GM18498 (cell line): ENCODE measurements at regions not wholly inside any gene's neighbourhood (a gene's known extent, or its start where the extent isn't known, plus 50 kb on each side); places are given as distances from the start of the nearest gene placed in this dataset.

Experiments
- ATAC-seq: cut with Tn5 transposase; IDR thresholded peaks from one replicate; pipeline ENCODE4 v1.9.1; 2021; ENCODE audit warnings: mild to moderate bottlenecking, moderate library complexity; ENCODE audit not compliant: unreplicated experiment

DNA sequence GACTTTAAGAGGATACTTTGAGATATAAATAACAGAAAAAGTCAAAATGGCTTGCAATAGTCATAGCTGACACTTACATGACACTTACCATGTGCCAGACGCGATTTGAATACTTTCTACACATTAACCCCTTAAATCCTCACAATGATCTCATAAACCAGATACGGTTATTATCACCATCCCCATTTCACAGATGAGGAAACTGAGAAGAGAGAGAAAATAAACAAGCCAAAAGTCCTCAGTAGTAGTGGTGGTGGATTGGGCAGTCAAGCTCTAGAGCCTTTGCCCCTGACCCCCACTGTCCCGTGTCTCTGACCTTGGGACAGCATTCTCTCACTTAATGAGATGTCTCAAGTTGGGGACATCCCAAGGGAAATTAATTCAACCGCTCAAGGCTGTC lies 105.2 kb upstream of the TAF1B start:
- ATAC-seq, result no peak

DNA sequence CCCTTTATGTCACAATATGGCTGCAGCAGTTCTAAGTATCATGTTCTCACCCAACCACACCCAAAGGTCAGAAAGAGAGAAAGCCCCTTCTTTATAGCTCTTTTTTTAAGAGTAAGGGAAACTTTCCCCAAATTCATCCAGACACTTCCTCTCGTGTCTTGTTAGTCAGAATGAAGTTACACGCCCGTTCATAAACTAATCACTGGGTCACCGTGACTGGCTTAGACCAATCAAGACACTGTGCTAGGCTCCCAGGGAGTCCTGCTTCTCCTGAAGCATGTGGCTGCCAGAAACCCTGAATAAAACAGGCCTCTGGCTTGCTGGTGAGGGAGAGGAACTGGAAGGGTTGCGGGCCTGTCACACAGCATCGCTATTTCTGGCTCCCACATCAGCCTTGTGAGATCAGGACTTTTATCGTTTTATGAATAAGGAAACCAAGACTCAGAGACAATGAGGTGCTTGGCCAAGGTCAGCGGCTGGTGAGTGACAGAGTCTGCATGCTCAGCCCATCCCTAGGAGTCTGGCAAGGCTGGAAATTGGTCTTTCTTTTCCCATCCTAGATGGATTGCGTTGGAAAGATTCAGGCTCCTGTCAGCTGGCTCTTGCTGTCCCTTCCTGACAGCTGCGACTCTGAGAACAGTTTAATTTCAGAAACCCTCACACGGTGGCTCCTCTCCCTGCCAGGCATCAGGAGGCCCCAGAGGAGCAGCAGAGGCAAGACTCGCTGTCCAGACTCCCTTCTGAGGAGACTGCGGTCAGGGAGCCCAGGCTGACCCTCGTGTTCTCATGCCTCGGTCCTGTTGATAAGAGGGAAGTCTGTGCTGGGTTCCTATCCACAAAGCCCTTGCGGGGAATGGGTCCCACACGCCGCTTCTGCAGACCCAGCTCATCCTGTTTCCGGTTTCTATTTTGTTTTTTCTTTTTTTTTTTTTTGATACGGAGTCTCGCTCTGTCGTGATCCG lies 104.5 kb upstream of the TAF1B start:
- no peak for ATAC-seq

DNA sequence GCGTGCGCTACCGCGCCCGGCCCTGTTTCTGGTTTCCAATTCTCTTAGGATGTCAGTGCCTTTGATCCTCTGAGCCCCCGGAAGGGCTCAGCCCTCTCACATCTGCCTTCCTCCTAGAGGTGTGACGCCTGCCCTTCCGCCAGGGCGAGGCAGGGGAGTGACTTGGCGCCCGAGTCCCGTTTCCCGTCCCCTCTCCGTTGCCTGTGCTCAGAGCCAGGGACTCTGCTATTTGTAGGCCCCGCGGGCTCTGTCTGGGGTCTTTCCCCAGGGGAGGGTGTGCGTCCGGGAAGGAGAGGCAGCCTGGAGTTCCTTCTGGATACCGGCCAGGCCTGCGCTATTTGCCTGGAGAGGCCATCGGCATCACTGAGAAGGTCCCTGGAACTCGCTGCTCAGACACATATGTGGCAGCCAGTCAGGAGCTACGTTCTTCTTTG lies 103.7 kb upstream of the TAF1B start:
- ATAC-seq, result no peak

DNA sequence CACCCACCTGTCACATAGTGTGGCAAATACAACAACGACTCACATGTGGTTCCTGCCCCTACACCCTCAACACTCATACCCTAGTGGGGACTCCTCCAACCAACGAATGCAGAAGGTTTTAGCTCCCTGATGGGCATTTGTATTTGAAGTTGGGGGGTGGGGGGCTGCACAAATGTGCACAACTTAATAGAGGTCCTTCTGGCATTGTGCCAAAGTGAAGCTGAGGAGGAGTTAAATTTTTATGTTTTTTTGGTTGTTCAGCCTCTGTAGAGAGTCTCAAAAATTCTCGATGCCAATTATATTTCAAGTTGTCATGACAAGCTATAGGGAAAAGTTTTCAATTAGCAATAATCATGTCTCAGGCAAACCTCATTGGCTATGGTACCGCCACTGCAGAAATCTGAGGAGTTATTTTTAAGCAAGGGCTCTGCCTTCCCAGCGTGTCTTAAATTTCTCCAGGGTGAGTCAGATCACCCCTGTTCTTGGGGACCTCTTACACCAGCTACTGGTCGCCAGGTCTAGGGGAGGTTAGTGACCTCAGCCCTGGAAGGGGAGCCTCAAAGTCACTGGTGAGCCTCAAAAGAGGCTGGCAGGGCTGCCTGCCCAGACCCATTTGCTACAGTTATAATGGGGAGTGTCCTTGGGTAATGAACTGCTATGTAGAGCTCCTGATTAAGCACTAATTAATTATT lies 102.7 kb upstream of the TAF1B start:
- no peak for ATAC-seq

DNA sequence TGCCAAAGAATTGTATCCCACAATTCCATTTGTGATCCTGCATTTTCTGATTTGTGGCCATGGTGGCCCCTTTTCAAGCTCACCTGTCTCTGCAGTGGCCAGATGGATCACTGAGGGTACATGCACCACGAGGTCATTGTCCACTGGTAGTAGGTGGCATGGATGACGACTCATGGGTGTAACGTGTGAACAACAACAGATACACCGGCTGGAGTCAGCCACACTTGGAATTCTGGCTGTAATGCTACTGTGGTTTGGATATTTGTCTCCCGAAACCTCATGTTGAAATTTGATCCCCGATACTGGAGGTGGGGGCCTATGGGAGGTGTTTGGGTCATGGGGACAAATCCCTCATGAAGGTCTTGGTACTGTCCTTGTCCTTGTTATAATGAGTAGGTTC lies 102.2 kb upstream of the TAF1B start:
- no peak for ATAC-seq

DNA sequence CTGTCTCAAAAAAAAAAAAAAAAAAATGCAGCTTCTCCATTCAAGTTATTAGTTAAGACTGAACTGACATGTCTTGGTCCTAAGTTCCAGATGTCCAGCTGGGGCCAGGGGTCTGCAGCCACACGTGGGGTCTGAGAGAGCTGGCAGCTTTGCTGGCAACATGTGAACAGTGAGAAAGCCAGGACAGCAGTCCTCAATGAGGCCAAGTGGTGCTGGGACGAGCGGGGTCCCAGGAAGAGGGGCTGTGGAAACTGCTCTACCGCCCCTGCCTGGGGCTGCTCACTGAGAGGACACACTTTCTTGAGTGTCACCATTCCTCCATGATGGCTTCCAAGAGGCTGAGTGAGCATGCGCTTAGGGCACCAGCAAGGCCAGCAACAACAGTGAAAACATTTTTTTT lies 100.7 kb upstream of the TAF1B start:
- ATAC-seq, result no peak

DNA sequence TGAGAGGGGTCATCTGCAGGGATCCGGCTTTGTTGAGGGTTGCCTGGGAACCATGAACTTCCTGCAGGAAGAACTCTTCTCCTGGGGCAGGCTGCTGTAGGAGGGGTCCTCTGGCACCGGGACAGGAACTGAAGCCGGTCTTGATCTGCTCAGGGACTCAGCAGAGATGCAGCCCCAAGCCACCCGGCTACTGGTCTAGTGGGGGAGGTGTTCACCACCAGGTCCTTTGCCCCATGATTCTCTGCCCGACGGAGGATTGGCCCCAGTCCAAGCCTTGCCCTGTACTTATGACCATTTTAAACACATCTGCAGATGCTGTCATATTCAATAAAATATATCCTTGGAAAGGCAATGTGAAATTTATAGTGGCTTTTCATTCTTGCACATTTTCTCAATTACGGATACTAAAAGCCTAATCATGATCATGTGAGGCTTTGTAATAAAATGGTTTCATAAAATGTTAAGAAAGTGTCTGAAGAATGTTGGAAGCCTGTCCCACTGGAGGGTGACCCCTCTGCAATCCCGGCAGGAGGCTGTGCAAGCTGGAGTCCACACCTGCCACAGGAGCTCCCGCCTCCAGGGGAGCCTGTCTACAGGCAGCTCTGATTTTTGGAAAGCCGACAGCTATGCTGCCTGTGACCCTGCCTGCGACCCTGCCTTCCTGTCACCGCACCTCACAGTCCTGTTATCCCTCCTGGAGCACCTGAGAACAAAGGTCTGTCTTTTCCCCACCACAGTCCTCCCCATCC lies 98.8 kb upstream of the TAF1B start:
- ATAC-seq, result no peak

DNA sequence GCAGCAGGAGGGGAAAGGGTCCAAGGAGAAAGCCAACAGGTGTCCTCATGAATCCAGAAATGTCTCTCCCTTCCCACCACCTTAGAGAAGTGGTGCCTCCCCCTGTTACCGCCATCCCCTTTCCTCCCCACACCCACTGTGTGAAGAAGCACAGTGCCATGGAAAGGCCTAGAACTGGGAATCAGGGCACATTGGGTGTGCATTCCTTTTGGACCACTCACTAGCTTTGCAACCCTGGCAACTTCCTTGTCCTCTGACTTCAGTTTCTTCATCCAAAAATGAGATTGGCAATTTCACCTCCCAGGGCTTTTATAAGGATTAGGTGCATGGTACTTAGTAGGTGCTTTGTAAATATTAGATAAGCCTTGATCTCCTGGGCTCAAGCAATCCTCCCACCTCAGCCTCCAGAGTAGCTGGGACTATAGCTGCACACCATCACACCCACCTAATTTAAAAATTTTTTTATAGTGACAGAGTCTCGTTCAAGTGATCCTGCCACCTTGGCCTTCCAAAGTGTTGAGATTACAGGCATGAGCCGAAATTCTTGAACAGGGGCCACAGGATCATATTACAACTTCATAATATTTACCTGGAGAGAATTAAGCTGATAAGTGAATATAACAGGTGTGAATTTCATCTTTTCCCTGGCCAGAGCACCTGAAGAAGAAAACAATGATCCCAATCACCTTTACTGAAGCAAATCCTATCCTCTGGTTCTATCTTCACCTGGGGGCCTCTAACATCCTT lies 97.9 kb upstream of the TAF1B start:
- no peak for ATAC-seq

DNA sequence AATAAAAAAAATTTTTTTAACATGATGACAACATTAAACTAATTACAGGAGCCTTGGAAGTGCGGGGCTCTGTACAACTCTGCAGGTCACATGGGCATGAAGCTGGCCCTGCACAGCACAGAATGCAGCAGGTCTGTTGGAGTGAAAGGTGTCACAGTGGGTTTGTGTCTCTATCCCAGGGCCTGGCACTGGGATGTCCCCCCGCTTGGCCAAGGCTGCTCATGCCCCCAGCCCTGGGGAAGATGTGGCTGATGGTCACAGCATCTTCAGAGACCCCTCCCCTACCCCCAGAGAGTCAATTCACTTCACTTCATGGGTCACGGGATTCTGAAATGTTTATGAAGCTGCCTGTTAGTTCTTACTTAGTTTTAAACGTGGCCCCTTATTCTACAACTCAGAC lies 95.9 kb upstream of the TAF1B start:
- no peak for ATAC-seq

DNA sequence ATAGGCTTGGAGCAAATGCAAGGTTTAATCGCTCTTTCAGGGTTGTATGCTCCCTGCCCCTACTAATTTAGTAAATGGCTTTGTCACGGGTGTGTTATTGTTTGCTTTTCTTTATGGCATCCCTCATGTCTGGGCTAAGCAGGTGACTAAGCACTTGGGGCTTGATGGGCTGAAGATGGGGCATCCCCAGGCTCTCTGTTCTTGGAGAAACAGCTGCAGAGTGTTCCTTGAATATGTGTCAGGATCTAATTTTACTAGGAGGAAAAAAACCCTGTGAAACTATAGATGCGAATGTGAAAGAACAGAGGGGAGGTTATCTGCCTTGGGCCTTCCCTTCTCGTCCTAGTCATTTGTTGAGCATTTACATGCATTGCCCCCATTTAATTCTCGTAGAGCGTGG lies 94.7 kb upstream of the TAF1B start:
- no peak for ATAC-seq

DNA sequence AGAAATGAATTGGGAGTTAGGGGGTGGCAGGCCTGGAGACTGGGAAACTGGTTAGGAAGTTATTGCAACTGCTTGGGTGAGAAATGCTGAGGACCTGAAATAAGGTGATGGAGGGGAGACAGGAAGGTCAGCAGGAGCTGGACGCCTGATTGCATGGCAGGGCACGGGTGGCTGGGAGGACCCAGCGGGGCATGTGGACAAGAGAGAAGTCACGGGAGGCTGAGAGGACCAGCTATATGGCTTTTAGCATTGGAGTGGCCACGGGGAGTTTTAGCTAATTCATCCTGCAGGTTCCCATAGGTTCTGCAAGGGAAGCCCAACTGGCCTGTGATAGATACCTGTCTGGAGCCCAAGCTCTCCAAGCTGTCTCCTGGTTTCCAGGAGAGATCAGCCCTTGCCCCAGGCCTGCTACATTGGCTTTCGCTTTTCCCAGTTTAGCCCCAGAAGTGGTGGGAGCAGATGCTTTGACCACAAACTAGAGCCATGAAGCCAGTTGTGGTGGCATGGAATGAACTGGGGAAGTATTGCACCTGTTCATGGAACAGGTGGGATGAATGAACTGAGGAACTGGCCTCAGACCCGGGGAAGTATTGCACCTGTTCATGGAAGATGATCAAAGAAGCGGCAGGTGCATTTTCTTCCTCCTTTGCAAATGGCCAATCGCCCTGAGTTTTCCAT lies 93.6 kb upstream of the TAF1B start:
- no peak for ATAC-seq

DNA sequence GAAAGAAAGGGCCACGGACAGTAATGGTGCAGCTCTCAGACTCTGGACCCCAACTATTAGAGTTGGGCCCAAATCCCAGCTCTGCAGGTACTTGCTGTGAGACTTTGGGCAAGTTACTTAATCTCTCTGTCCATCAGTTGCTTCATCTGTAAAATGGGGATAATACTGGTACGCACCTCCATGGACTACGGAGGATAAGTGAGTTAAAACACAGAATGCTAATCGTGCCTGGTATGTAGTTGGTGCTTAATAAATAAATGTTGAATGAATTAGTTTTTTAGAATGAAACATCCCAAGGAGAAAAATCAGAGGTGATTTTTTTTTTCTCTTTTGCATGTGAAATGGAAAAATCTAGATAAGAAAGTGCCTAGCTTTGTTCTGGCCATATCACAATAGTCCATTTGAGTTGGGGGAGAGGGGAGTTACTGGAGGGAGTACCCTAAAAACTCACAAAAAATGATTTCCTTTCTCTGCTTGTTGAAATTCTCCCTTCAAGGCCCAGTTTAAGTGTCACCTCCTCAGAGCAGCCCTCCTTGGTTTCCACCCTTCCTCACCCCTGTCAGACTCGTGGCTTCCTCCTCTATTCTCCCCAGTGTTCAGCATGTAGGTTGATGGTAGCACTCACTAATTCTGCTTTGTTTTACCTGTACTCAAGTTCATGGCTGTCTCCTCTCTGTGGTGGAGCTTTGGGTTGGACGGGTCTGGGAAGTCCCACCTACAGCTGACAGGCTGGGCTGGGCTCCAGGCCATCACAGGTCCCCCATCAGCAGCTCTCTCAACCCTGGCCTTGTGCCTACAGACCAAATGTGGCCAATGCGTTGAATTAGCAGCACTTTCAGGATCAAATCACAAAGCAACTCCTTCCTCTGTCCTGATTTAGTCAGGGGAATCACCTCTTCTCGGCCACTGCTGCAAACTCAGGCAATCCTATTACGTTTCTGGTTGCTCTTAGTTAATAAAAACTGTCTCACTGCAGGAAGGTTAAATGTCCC lies 92.8 kb upstream of the TAF1B start:
- ATAC-seq, result no peak

DNA sequence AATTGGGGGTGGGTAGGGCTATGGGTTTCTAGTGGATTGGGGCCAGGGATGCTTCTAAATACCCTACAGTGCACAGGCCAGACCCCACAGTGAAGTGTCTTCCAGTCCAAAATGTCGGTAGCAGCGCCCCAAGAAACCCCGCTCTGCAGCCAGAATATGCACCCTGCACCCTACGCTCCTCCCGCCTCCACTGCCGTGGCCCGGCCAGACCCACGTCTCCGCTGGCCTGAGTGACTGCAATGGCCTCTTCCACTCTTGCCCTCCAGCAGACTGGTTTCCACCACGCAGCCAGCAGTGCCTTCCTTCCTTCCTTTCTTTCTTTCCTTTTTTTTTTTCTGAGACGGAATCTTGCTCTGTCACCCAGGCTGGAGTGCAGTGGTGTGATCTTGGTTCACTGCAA lies 91.4 kb upstream of the TAF1B start:
- no peak for ATAC-seq

DNA sequence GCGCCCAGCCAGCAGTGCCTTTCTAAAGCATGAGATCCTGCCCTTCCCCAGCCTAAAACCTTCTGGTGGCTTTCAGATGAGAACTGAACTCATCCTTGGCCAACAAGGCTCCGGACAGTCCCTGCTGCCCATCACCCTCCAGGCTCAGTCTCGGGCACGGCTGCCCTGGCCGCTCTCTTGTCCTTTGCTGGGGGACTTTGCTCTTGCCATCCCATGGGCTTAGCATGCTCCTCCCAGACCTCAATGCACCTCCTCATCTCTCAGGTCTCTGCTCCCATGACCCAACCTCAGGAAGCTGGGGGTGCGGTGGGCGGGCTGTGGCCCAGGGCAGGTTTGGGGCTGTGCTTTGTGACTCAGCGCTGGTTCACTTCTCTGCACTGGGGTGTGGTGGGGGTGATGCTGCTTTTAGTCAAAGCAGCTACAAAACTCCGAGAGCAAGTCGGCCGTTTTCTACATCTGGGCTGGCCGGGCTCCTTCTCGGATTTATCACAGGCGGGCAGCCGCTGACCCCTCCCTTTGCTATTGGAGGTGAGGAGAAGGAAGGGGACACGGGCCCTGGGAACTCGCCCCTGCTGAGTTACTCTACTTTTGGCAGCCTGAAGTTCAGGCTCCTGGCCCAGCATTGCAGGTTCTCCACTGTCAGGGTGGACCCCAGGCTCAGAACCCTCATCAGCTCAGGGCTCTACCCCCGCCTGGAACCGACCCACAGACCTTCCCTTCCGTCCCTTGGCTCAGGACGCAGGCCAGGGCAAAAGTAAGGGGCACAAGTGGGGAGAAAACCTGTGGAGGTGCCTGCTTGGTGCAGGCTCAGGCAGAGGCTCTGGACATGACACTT lies 90.6 kb upstream of the TAF1B start:
- ATAC-seq, result no peak

DNA sequence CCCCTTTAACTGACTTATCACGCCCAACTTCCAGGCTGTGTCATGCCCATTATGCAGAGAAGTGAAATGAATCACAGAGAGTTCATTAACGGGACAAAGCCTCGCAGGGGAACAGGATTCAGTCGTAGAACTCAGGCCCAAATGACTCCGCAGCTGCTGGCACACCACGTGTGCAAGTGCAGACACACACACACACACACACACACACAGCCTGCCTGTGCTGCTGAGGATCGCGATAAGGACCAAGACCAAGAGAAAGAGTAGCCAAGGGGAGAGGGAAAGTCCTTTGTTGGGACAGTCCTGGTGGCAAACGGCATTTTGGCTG lies 90.0 kb upstream of the TAF1B start:
- ATAC-seq, result peak; percentile 72

DNA sequence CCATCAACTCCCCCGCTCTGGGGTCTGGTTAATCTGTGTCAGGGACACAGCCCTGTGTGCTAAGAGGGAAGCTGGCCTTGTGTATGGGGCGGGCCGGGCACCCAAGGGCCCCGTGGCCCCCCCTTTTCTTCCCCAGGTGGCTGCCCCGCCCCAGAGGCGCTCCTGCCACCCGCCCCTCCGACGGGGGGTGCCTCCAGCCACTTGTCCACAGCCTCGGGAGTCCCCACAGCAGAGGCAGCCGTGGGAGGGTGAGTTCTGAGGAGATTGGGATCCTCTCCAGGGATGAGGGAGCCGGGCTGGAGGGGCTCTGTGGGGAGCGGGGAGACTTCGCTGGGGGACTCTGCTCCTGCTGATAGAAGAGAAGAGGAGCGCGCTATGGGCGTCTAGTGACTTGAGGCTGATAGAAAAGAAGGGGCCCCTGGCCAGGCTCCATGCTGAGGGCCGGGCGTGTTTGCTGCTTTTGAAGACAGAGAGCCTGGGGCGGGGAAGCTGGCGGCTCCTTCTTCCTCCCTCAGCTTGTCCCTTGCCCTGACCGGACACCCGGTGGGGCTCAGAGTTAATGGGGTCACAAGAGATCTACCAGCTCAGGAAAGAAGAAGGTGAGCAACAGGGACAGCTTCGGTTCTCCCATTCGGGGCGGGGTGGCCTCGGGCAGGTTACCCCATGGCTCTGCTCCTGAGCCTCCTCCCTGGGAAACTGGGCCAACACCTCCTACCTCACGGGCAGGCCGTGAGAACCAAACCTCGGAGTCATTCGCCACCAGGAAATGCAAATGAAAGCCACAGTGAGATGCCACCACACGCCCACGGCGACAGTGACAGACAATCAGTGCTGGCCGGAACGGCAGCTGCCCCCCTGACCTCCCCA lies 89.4 kb upstream of the TAF1B start:
- peak; percentile 51 for ATAC-seq

DNA sequence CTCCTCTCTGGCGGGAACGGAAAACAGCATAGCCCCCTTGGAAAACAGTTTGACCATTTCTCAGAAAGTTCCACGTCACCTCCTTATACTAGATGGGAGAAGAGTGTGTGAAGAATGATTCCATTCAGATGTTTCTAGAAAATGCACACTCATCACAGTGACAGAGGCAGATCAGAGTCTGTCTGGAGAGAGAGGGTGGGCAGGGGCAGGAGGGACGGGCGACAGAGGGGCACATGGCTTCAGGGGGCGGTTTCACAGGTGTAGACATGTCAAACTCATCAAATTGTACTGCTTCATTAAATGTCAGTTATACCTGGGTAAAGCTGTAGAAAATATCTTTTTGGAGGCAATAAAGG lies 88.8 kb upstream of the TAF1B start:
- ATAC-seq, result no peak

DNA sequence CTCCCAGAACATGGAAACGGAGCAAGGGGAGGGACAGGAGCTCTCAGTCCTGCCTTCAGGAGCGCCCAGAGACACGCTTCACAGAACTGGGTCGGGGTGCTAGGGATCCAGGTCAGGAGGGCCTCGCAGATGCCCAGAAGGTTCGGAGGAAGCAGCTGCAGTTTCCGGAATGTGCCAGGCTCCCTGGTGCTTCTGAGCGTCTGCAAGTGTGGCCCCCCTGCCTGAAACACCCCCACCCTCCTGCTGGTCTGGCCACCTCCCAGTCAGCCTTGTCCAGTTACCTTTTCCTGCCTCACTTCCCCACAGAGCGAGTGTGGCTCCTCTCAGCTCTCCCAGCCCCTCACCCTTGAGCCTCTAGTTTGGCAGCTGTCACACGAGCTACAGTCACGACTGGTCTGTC lies 88.3 kb upstream of the TAF1B start:
- no peak for ATAC-seq
